HEK293 (cell line): ENCODE measurements at regions not wholly inside any gene's neighbourhood (a gene's known extent, or its start where the extent isn't known, plus 50 kb on each side); places are given as distances from the start of the nearest gene placed in this dataset.

ENCODE experiments used
- BCL11A ChIP-seq: fragments of 450-650 bp; formaldehyde crosslinking; IDR thresholded peaks from 2 replicates; pipeline ENCODE4 v1.5.1; 2016; ENCODE audit warnings: low read depth, missing biosample characterization, missing genetic modification characterization
- EGR2 ChIP-seq: fragments of 450-650 bp; formaldehyde crosslinking; IDR thresholded peaks from 2 replicates; pipeline ENCODE4 v1.5.1; 2016; ENCODE audit warnings: low read depth, missing biosample characterization, missing genetic modification characterization
- KLF10 ChIP-seq: fragments of 450-650 bp; IDR thresholded peaks from 2 replicates; pipeline ENCODE4 v1.5.1; 2018; ENCODE audit warnings: missing biosample characterization, mild to moderate bottlenecking, missing genetic modification characterization
- MEIS1 ChIP-seq: sonication (generic); formaldehyde crosslinking; IDR thresholded peaks from 2 replicates; pipeline ENCODE4 v1.8.1; 2022; ENCODE audit warnings: missing genetic modification reagents, mild to moderate bottlenecking, borderline replicate concordance
- MYNN ChIP-seq: fragments of 450-650 bp; formaldehyde crosslinking; IDR thresholded peaks from 2 replicates; pipeline ENCODE4 v1.5.1; 2016; ENCODE audit warnings: missing biosample characterization, missing genetic modification characterization, borderline replicate concordance
- SETDB1 ChIP-seq: IDR thresholded peaks from one replicate; pipeline ENCODE4 v1.6.1; 2017; ENCODE audit warnings: mild to moderate bottlenecking, low read length, moderate library complexity, mixed read lengths; ENCODE audit not compliant: insufficient read length
- YY1 ChIP-seq: fragments of 450-650 bp; formaldehyde crosslinking; IDR thresholded peaks from 2 replicates; pipeline ENCODE4 v1.5.1; 2018; ENCODE audit warnings: missing biosample characterization, missing genetic modification characterization
- ZBTB20 ChIP-seq: fragments of 450-650 bp; formaldehyde crosslinking; IDR thresholded peaks from 2 replicates; pipeline ENCODE4 v1.5.1; 2016; ENCODE audit warnings: missing biosample characterization, missing genetic modification characterization
- ZBTB48 ChIP-seq: fragments of 450-650 bp; formaldehyde crosslinking; IDR thresholded peaks from 2 replicates; pipeline ENCODE4 v1.5.1; 2016; ENCODE audit warnings: missing biosample characterization, missing genetic modification characterization
- ZNF239 ChIP-seq: fragments of 450-650 bp; formaldehyde crosslinking; IDR thresholded peaks from 2 replicates; pipeline ENCODE4 v1.5.1; 2016; ENCODE audit warnings: missing biosample characterization, missing genetic modification characterization
- ZNF660 ChIP-seq: fragments of 450-650 bp; IDR thresholded peaks from 2 replicates; pipeline ENCODE4 v1.5.1; 2018; ENCODE audit warnings: missing biosample characterization, mild to moderate bottlenecking, missing genetic modification characterization
- TF ChIP-seq, protein P1 (sequence below): fragments of 450-650 bp; formaldehyde crosslinking; IDR thresholded peaks from 2 replicates; pipeline ENCODE4; 2016; ENCODE audit warnings: missing biosample characterization, missing genetic modification characterization
- TF ChIP-seq, protein P2 (sequence below): fragments of 450-650 bp; formaldehyde crosslinking; IDR thresholded peaks from 2 replicates; pipeline ENCODE4 v1.5.1; 2016; ENCODE audit warnings: missing biosample characterization, missing genetic modification characterization
- TF ChIP-seq, protein P3 (sequence below): fragments of 450-650 bp; formaldehyde crosslinking; IDR thresholded peaks from 2 replicates; pipeline ENCODE4 v1.5.1; 2017; ENCODE audit warnings: missing biosample characterization, mild to moderate bottlenecking, missing genetic modification characterization, moderate library complexity

DNA sequence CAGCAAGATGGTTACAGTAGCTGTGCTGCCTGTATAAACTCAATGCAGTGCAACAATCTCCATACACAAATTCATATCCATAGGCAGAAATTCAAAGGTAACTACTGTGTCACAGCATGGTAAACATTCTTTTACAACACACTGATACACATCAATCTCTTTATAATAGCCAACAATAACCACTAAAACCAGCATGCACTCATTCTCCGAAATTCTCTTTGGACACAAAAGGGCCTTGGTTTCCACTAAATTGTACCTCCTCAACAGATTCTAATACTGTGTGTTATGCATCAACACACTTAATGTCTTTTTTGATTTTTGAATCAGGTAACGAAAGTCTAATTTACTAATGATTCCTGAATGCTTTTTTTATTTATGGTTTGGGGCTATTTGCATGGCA, 1323.7 kb downstream of the GRIK2 start:
- no peak for TF ChIP-seq SETDB1
- TF ChIP-seq, protein P1, sequence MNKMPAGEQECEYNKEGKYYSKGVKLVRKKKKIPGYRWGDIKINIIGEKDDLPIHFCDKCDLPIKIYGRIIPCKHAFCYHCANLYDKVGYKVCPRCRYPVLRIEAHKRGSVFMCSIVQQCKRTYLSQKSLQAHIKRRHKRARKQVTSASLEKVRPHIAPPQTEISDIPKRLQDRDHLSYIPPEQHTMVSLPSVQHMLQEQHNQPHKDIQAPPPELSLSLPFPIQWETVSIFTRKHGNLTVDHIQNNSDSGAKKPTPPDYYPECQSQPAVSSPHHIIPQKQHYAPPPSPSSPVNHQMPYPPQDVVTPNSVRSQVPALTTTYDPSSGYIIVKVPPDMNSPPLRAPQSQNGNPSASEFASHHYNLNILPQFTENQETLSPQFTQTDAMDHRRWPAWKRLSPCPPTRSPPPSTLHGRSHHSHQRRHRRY (tag by site-specific recombination), result no peak
- TF ChIP-seq, protein P2, sequence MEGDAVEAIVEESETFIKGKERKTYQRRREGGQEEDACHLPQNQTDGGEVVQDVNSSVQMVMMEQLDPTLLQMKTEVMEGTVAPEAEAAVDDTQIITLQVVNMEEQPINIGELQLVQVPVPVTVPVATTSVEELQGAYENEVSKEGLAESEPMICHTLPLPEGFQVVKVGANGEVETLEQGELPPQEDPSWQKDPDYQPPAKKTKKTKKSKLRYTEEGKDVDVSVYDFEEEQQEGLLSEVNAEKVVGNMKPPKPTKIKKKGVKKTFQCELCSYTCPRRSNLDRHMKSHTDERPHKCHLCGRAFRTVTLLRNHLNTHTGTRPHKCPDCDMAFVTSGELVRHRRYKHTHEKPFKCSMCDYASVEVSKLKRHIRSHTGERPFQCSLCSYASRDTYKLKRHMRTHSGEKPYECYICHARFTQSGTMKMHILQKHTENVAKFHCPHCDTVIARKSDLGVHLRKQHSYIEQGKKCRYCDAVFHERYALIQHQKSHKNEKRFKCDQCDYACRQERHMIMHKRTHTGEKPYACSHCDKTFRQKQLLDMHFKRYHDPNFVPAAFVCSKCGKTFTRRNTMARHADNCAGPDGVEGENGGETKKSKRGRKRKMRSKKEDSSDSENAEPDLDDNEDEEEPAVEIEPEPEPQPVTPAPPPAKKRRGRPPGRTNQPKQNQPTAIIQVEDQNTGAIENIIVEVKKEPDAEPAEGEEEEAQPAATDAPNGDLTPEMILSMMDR (tag by site-specific recombination), result no peak
- TF ChIP-seq KLF10 (tag by site-specific recombination), result no peak
- TF ChIP-seq MEIS1 (CRISPR knock-in tag), result no peak
- TF ChIP-seq ZBTB20 (tag by site-specific recombination), result no peak
- no peak for TF ChIP-seq ZNF660 (tag by site-specific recombination)
- no peak for TF ChIP-seq BCL11A (tag by site-specific recombination)
- TF ChIP-seq EGR2 (tag by site-specific recombination), result no peak
- TF ChIP-seq, protein P3, sequence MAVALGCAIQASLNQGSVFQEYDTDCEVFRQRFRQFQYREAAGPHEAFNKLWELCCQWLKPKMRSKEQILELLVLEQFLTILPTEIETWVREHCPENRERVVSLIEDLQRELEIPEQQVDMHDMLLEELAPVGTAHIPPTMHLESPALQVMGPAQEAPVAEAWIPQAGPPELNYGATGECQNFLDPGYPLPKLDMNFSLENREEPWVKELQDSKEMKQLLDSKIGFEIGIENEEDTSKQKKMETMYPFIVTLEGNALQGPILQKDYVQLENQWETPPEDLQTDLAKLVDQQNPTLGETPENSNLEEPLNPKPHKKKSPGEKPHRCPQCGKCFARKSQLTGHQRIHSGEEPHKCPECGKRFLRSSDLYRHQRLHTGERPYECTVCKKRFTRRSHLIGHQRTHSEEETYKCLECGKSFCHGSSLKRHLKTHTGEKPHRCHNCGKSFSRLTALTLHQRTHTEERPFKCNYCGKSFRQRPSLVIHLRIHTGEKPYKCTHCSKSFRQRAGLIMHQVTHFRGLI (tag by site-specific recombination), result no peak
- TF ChIP-seq MYNN (tag by site-specific recombination), result no peak
- no peak for TF ChIP-seq ZBTB48 (tag by site-specific recombination)
- TF ChIP-seq ZNF239 (tag by site-specific recombination), result no peak
- TF ChIP-seq YY1 (tag by site-specific recombination), result no peak
